Testis (tissue), 2 donors: ENCODE measurements at regions not wholly inside any gene's neighbourhood (a gene's known extent, or its start where the extent isn't known, plus 50 kb on each side); places are given as distances from the start of the nearest gene placed in this dataset.

ENCODE experiments used
- POLR2A ChIP-seq: fragments of 450-650 bp; IDR thresholded peaks from one replicate; pipeline ENCODE4 v1.6.1; 2017; ENCODE audit warnings: antibody characterized with exemption, mild to moderate bottlenecking, moderate library complexity
- TF ChIP-seq, protein P1 (sequence below), 3 experiments: fragments of 450-650 bp in 2 of 3; fragments of 200-600 bp in 1 of 3; sonication (generic) in 1 of 3; IDR thresholded peaks; one replicate each; pipeline ENCODE4 v1.5.1; 2016 to 2019; ENCODE audit warnings: antibody characterized with exemption in 3 of 3, mild to moderate bottlenecking in 2 of 3, moderate library complexity in 1 of 3

DNA sequence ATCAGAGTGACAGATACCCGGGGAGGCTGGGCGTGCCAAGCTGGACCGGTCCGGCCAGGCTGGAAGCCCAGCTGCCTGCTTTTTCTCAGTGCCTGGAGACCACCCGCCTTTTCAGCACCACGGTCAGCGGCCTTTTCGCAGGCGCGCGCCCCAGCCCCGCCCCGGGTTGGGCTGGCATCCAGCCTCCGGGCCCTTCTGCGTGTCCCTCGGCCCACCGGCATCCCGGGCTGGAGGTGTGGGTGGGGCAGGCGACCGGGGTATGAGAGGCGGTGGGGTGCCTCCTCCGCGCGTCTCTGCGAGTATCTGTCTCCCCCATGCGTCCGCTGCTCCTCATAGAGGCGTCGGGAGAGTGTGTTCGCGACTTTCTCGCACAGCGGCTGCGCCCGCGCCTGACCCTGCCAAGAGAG, 102.5 kb downstream of the MRM1 start:
- TF ChIP-seq POLR2A: no peak
- TF ChIP-seq, protein P1, sequence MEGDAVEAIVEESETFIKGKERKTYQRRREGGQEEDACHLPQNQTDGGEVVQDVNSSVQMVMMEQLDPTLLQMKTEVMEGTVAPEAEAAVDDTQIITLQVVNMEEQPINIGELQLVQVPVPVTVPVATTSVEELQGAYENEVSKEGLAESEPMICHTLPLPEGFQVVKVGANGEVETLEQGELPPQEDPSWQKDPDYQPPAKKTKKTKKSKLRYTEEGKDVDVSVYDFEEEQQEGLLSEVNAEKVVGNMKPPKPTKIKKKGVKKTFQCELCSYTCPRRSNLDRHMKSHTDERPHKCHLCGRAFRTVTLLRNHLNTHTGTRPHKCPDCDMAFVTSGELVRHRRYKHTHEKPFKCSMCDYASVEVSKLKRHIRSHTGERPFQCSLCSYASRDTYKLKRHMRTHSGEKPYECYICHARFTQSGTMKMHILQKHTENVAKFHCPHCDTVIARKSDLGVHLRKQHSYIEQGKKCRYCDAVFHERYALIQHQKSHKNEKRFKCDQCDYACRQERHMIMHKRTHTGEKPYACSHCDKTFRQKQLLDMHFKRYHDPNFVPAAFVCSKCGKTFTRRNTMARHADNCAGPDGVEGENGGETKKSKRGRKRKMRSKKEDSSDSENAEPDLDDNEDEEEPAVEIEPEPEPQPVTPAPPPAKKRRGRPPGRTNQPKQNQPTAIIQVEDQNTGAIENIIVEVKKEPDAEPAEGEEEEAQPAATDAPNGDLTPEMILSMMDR (IDR thresholded peaks at IDR 0.05): no peak
